Brain microvascular endothelial cell (primary cell): ENCODE measurements at regions not wholly inside any gene's neighbourhood (a gene's known extent, or its start where the extent isn't known, plus 50 kb on each side); places are given as distances from the start of the nearest gene placed in this dataset.

Experiments
- DNase-seq: peaks from one replicate; pipeline ENCODE4 v3.0.0-alpha.2; 2020
- H3K27ac ChIP-seq: fragments of 250-450 bp; sonication (Bioruptor Pico); 2 replicates; pipeline ENCODE4 v1.5.1; 2020; ENCODE audit warnings: mild to moderate bottlenecking, moderate library complexity
- H3K27me3 ChIP-seq: fragments of 250-450 bp; sonication (Bioruptor Pico); replicated peaks from 2 replicates; pipeline ENCODE4 v1.5.1; 2020; ENCODE audit warnings: mild to moderate bottlenecking
- H3K36me3 ChIP-seq: fragments of 250-450 bp; sonication (Bioruptor Pico); replicated peaks from 2 replicates; pipeline ENCODE4 v1.5.1; 2020; ENCODE audit warnings: mild to moderate bottlenecking
- H3K4me3 ChIP-seq: 2 replicates; pipeline ENCODE4 v1.5.1; 2011; ENCODE audit warnings: low read depth, mild to moderate bottlenecking, control low read depth, low read length, moderate library complexity
- CTCF ChIP-seq: IDR thresholded peaks from 2 replicates; pipeline ENCODE4 v1.5.1; 2011; ENCODE audit warnings: low read depth, mild to moderate bottlenecking, moderate library complexity, low read length, control low read depth, inconsistent platforms; ENCODE audit errors: missing control alignments
- in situ Hi-C: cut with HindIII; loops from 2 replicates; pipeline ENCODE4 v1.10.0; 2017; ENCODE audit warnings: low sequenced_read_pairs, low pct_ligation_motif_present

GRCh38 chr22:48516571-48516970, 1311.1 kb downstream of the BRD1 start:
- H3K36me3 ChIP-seq, result no peaks in the 10 kb centered on the region
- H3K27ac ChIP-seq, result no peak overlapping the region
- H3K4me3 ChIP-seq, result no peak overlapping the region
- no peak for TF ChIP-seq CTCF
- in situ Hi-C loops, result no loop called here
- no peak for DNase-seq
- H3K27me3 ChIP-seq, result no peaks in the 10 kb centered on the region

GRCh38 chr22:48515571-48516200, 1312.0 kb downstream of the BRD1 start:
- TF ChIP-seq CTCF, result no peak
- DNase-seq, result no peak
- H3K27ac ChIP-seq, result no peak overlapping the region
- in situ Hi-C loops, result no loop called here
- H3K4me3 ChIP-seq, result no peak overlapping the region
- H3K36me3 ChIP-seq, result no peaks in the 10 kb centered on the region
- no peaks in the 10 kb centered on the region for H3K27me3 ChIP-seq

- in situ Hi-C loops, result no loop called here
- TF ChIP-seq CTCF, result no peak
- Histone ChIP-seq H3K27me3 (no peaks in the 10 kb centered on the region), H3K36me3 (no peaks in the 10 kb centered on the region), H3K4me3 (no peak overlapping the region), H3K27ac (no peak overlapping the region)
- no peak for DNase-seq
These were observed 1313.7 kb downstream of the BRD1 start for GRCh38 chr22:48513929-48514328.

GRCh38 chr22:48513446-48513845, 1314.2 kb downstream of the BRD1 start:
- no peaks in the 10 kb centered on the region for H3K27me3 ChIP-seq
- in situ Hi-C loops, result no loop called here
- H3K36me3 ChIP-seq, result no peaks in the 10 kb centered on the region
- H3K27ac ChIP-seq, result no peak overlapping the region
- no peak for TF ChIP-seq CTCF
- H3K4me3 ChIP-seq, result no peak overlapping the region
- DNase-seq, result no peak

- Histone ChIP-seq H3K27me3 (no peaks in the 10 kb centered on the region), H3K27ac (no peak overlapping the region), H3K4me3 (no peak overlapping the region), H3K36me3 (no peaks in the 10 kb centered on the region)
- TF ChIP-seq CTCF, result no peak
- in situ Hi-C loops, result no loop called here
- no peak for DNase-seq
These were observed 1315.8 kb downstream of the BRD1 start for GRCh38 chr22:48511781-48512327.

GRCh38 chr22:48511211-48511610, 1316.5 kb downstream of the BRD1 start:
- Histone ChIP-seq H3K27me3 (no peaks in the 10 kb centered on the region), H3K36me3 (no peaks in the 10 kb centered on the region), H3K27ac (no peak overlapping the region), H3K4me3 (no peak overlapping the region)
- in situ Hi-C loops, result no loop called here
- DNase-seq, result no peak
- no peak for TF ChIP-seq CTCF
